ENCODE measurements at regions not wholly inside any gene's neighbourhood (a gene's known extent, or its start where the extent isn't known, plus 50 kb on each side); places are given as distances from the start of the nearest gene placed in this dataset.

DNA sequence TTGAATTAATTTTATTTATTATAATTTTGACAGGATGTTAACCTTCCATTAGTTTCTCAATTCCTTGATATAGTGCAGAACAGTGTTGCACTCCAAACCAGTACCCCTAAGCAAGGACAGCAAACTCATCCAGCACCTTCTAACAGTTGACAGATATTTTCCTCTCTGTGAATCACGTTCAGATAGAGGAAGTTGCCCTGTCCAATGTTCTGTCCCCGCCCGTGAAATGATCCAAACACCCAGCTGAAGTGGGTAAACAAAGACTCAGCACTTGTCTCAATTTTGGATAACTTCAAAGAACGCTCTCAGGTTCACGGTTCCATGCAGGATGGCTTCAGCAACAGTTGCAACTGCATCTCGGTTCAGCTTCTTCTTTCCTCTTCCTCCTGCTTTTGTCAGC lies 1240.0 kb upstream of the ADGRL3 start:
- no peak for DNase-seq (ENCODE audit: low read depth)
- H3K4me3 ChIP-seq (ENCODE audit: low read depth, low read length), result no peak overlapping the region
- TF ChIP-seq, protein P1, sequence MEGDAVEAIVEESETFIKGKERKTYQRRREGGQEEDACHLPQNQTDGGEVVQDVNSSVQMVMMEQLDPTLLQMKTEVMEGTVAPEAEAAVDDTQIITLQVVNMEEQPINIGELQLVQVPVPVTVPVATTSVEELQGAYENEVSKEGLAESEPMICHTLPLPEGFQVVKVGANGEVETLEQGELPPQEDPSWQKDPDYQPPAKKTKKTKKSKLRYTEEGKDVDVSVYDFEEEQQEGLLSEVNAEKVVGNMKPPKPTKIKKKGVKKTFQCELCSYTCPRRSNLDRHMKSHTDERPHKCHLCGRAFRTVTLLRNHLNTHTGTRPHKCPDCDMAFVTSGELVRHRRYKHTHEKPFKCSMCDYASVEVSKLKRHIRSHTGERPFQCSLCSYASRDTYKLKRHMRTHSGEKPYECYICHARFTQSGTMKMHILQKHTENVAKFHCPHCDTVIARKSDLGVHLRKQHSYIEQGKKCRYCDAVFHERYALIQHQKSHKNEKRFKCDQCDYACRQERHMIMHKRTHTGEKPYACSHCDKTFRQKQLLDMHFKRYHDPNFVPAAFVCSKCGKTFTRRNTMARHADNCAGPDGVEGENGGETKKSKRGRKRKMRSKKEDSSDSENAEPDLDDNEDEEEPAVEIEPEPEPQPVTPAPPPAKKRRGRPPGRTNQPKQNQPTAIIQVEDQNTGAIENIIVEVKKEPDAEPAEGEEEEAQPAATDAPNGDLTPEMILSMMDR (IDR thresholded peaks at IDR 0.05; ENCODE audit: insufficient read depth, low read depth, low read length), result no peak

DNA sequence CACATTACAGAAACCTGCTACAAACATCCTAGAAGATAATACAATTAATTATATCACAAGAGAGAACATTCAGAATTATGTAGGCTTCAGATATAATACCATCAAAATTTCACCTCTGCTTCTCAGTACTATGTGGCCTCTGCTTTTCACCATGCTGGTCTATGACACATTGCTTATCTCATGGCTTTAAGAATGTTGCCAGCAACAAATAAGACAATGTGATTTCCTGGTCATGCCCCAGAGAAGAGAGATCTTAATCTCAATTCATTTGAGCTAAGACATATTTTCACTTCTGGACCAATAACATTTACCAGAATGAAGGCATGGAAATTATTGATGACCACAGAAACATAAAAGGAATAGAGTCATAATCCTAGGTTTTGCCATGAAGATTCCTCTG lies 1233.4 kb upstream of the ADGRL3 start:
- no peak overlapping the region for H3K4me3 ChIP-seq (ENCODE audit: low read depth, low read length)
- TF ChIP-seq, protein P1 (IDR thresholded peaks at IDR 0.05; ENCODE audit: insufficient read depth, low read depth, low read length), result no peak
- DNase-seq (ENCODE audit: low read depth), result no peak

DNA sequence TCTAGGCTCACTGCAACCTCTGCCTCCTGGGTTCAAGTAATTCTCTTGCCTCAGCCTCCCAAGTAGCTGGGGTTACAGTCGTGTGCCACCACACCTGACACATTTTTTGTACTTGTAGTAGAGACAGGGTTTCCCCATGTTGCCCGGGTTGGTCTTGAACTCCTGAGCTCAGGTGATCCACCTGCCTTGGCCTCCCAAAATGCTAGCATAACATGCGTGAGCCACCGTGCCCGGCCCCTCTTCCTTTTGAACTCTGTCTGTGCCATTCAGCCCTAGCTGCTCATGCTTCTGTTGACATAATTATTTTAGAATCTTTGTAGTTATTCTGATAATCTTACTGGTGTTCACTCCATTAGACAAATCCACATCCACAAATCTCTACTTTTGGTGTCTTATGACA lies 1231.3 kb upstream of the ADGRL3 start:
- no peak for DNase-seq (ENCODE audit: low read depth)
- H3K4me3 ChIP-seq (ENCODE audit: low read depth, low read length), result no peak overlapping the region
- TF ChIP-seq, protein P1 (IDR thresholded peaks at IDR 0.05; ENCODE audit: insufficient read depth, low read depth, low read length), result no peak

DNA sequence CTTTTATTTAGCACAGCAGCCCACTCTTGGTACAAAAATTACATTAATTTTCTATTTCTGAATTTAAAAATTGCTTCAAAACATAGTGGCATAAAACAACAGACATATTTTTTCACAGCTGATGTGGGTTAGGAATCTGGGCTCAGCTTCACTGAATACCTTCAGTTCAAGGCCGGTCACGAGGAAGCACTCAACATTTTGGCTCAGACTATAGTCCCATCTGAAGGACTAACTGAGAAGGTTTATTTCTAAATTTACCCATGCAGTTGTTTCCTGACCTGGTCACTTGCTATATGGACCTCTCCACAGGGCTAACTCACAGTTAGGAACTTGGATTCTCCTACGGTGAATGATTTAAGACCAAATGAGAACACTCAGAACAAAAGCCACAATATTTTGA lies 1230.2 kb upstream of the ADGRL3 start:
- DNase-seq (ENCODE audit: low read depth), result no peak
- TF ChIP-seq, protein P1 (IDR thresholded peaks at IDR 0.05; ENCODE audit: insufficient read depth, low read depth, low read length), result no peak

DNA sequence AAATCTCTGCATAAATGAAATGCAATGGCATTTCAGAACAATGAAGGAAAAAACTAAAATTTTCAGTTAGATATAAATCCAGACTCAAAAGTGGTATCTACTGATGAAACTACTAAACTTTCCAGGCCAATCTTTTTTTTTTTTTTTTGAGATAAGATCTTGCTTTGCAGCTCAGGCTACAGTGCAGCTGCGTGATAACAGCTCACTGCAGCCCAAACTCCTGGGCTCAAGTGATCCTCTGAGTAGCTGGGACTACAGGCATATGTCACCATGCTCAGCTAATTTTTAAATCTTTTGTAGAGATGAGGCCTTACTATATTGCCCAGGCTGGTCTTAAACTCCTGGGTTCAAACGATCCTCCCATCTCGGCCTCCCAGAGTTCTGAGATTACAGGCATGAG lies 1228.2 kb upstream of the ADGRL3 start:
- TF ChIP-seq, protein P1 (IDR thresholded peaks at IDR 0.05; ENCODE audit: insufficient read depth, low read depth, low read length), result no peak
- DNase-seq (ENCODE audit: low read depth), result no peak
- no peak overlapping the region for H3K4me3 ChIP-seq (ENCODE audit: low read depth, low read length)

More for the DNA sequence above, 1230.2 kb upstream of the ADGRL3 start:
- no peak overlapping the region for H3K4me3 ChIP-seq (ENCODE audit: low read depth, low read length)

DNA sequence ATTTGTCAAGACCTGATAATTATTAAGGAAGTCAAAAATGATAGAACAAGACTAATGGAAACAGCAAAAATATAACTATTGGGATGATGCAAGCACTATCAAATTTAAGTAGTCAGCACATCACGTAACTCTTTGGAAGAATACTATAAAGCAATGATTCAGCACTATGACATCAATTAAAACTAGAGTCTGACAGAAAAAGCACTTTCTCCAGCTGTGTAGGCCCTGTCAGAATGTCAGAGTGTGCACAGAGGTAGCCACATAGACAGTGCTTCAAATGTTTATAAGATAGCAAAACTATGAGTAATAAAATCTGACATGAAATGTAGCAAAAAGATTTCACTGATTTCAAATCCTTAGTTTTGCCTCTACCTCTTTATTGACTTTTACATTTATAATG lies 1226.6 kb upstream of the ADGRL3 start:
- TF ChIP-seq, protein P1 (IDR thresholded peaks at IDR 0.05; ENCODE audit: insufficient read depth, low read depth, low read length), result no peak
- H3K4me3 ChIP-seq (ENCODE audit: low read depth, low read length), result no peak overlapping the region
- DNase-seq (ENCODE audit: low read depth), result no peak

DNA sequence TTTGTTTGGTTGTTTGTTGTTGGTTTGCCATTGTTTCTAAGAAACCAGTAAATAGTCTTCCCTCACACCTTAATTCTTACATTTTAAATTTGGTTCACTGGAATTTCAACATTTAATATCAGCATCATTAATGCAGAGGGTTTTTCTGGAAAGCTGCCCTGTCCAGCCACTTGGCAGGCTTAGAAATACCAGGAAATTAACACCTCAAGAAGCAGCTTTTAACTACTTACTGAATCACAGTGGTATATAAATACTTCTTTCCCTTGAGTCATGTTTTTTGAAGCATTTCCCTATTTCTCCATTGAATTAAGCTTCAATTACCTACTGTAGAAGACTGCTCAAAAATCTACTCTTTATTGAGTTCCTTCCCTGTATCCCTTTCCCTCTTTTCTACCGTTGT lies 1221.1 kb upstream of the ADGRL3 start:
- TF ChIP-seq, protein P1 (IDR thresholded peaks at IDR 0.05; ENCODE audit: insufficient read depth, low read depth, low read length), result no peak
- H3K4me3 ChIP-seq (ENCODE audit: low read depth, low read length), result no peak overlapping the region
- DNase-seq (ENCODE audit: low read depth), result no peak

Measured in fibroblast of villous mesenchyme (primary cell).